ENCODE measurements at regions not wholly inside any gene's neighbourhood (a gene's known extent, or its start where the extent isn't known, plus 50 kb on each side); places are given as distances from the start of the nearest gene placed in this dataset.

DNA sequence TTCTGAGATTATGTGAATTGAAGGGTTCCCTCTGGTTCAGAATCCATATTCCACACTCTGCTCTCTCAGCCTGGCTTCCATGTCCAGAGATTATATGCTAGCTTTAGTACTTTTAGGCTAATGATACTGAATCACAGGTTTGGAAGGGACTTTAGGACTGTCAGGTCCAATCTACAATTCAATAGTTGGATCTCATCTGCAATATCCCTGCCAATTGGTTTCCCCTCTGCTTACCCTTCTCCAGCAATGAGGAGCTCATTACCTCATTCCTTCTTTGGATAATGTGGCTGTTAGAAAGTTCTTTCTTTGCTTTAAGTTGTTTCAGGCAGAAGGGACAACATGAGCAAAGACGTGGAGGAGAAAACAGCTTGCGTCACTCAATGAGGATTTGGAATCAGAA lies 245.3 kb downstream of the PLPP3 start:
- Histone ChIP-seq H3K9me3 (replicated peaks in 1 of 2; ENCODE audit: control insufficient read depth in 1 of 2, insufficient read depth in 1 of 2, low read length in 2 of 2) (no peaks in the 10 kb centered on the region), H2AFZ (ENCODE audit: insufficient read depth, low read depth, low read length, poor library complexity, severe bottlenecking) (no peak overlapping the region), H3K27me3 (ENCODE audit: control insufficient read depth in 2 of 2, insufficient read depth in 2 of 2, low read length in 2 of 2) (no peaks in the 10 kb centered on the region), H3K4me3 (replicated peaks in 1 of 3; ENCODE audit: low read depth in 2 of 3, low read length in 3 of 3) (no peak overlapping the region), H3K36me3 (replicated peaks in 1 of 2; ENCODE audit: control insufficient read depth in 1 of 2, insufficient read depth in 2 of 2, low read length in 2 of 2) (no peaks in the 10 kb centered on the region), H3K27ac (ENCODE audit: low read depth in 1 of 2, low read length in 2 of 2) (no peak overlapping the region), H3K4me2 (replicated peaks; ENCODE audit: extremely low read depth, low read length, poor library complexity, severe bottlenecking) (no peak overlapping the region), H3K4me1 (ENCODE audit: control insufficient read depth in 1 of 2, insufficient read depth in 2 of 2, low read length in 2 of 2) (peaks cover 19 to 23% of the 10 kb centered on the region in 2 donors), H4K20me1 (ENCODE audit: insufficient read depth, low read length) (no peaks in the 10 kb centered on the region), H3K79me2 (ENCODE audit: insufficient read depth, low read length) (no peaks in the 10 kb centered on the region), H3K9ac (ENCODE audit: insufficient read depth, low read length, poor library complexity, severe bottlenecking) (no peak overlapping the region)
- Mint-ChIP-seq H3K4me1 (peaks cover 19% of the 10 kb centered on the region), H3K27ac (no peak overlapping the region), H3K27me3 (ENCODE audit: low read depth in 3 of 3) (peaks cover 0 to 4% (median 0%) of the 10 kb centered on the region in 3 donors), H3K36me3 (no peaks in the 10 kb centered on the region), H3K4me3 (no peak overlapping the region), H3K9me3 (peaks cover 0 to 2% (median 0%) of the 10 kb centered on the region in 7 donors)
- no peak for DNase-seq
- TF ChIP-seq, protein P1, sequence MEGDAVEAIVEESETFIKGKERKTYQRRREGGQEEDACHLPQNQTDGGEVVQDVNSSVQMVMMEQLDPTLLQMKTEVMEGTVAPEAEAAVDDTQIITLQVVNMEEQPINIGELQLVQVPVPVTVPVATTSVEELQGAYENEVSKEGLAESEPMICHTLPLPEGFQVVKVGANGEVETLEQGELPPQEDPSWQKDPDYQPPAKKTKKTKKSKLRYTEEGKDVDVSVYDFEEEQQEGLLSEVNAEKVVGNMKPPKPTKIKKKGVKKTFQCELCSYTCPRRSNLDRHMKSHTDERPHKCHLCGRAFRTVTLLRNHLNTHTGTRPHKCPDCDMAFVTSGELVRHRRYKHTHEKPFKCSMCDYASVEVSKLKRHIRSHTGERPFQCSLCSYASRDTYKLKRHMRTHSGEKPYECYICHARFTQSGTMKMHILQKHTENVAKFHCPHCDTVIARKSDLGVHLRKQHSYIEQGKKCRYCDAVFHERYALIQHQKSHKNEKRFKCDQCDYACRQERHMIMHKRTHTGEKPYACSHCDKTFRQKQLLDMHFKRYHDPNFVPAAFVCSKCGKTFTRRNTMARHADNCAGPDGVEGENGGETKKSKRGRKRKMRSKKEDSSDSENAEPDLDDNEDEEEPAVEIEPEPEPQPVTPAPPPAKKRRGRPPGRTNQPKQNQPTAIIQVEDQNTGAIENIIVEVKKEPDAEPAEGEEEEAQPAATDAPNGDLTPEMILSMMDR (IDR thresholded peaks at IDR 0.05): no peak
- intact Hi-C loops (cut with micrococcal nuclease): no loop called here
- WGBS (ENCODE audit: insufficient coverage): no CpG with 5 or more reads among the region's 2 CpGs

GRCh38 chr1:56333461-56333860 lies 245.9 kb downstream of the PLPP3 start:
- Mint-ChIP-seq H3K27ac (no peak overlapping the region), H3K27me3 (ENCODE audit: low read depth in 3 of 3) (peaks cover 0 to 6% (median 0%) of the 10 kb centered on the region in 3 donors), H3K36me3 (no peaks in the 10 kb centered on the region), H3K9me3 (peaks cover 0 to 2% (median 0%) of the 10 kb centered on the region in 7 donors), H3K4me3 (no peak overlapping the region), H3K4me1 (peaks cover 25% of the 10 kb centered on the region)
- Histone ChIP-seq H3K36me3 (replicated peaks in 1 of 2; ENCODE audit: control insufficient read depth in 1 of 2, insufficient read depth in 2 of 2, low read length in 2 of 2) (no peaks in the 10 kb centered on the region), H3K9me3 (replicated peaks in 1 of 2; ENCODE audit: control insufficient read depth in 1 of 2, insufficient read depth in 1 of 2, low read length in 2 of 2) (no peaks in the 10 kb centered on the region), H3K4me3 (replicated peaks in 1 of 3; ENCODE audit: low read depth in 2 of 3, low read length in 3 of 3) (no peak overlapping the region), H3K9ac (ENCODE audit: insufficient read depth, low read length, poor library complexity, severe bottlenecking) (no peak overlapping the region), H2AFZ (ENCODE audit: insufficient read depth, low read depth, low read length, poor library complexity, severe bottlenecking) (no peak overlapping the region), H3K27ac (ENCODE audit: low read depth in 1 of 2, low read length in 2 of 2) (no peak overlapping the region), H3K27me3 (ENCODE audit: control insufficient read depth in 2 of 2, insufficient read depth in 2 of 2, low read length in 2 of 2) (no peaks in the 10 kb centered on the region), H3K4me1 (ENCODE audit: control insufficient read depth in 1 of 2, insufficient read depth in 2 of 2, low read length in 2 of 2) (peaks cover 25 to 28% of the 10 kb centered on the region in 2 donors), H3K4me2 (replicated peaks; ENCODE audit: extremely low read depth, low read length, poor library complexity, severe bottlenecking) (no peak overlapping the region), H4K20me1 (ENCODE audit: insufficient read depth, low read length) (no peaks in the 10 kb centered on the region), H3K79me2 (ENCODE audit: insufficient read depth, low read length) (no peaks in the 10 kb centered on the region)
- DNase-seq: no peak
- TF ChIP-seq, protein P1 (IDR thresholded peaks at IDR 0.05): no peak
- intact Hi-C loops (cut with micrococcal nuclease): no loop called here
- no CpG with 5 or more reads among the region's 2 CpGs for WGBS (ENCODE audit: insufficient coverage)

Data from CD14-positive monocyte (primary cell).